Tibial artery (tissue), 4 donors: ENCODE measurements at regions not wholly inside any gene's neighbourhood (a gene's known extent, or its start where the extent isn't known, plus 50 kb on each side); places are given as distances from the start of the nearest gene placed in this dataset.

ENCODE experiments used
- DNase-seq, 2 donors: peaks; one replicate each; pipeline ENCODE4 v3.0.0-alpha.2; 2019
- H3K27ac ChIP-seq, 2 donors: fragments of 200-600 bp; sonication (generic) in 1 of 2; 1 replicate in 1 of 2; 2 replicates in 1 of 2; pipeline ENCODE4 v1.5.1; 2018 to 2019; ENCODE audit warnings: mild to moderate bottlenecking in 1 of 2
- H3K27me3 ChIP-seq, 2 donors: fragments of 200-600 bp; sonication (generic) in 1 of 2; one replicate each; pipeline versions ENCODE4 v1.5.1 to v1.6.0; 2016 to 2019
- H3K36me3 ChIP-seq, 3 donors: fragments of 200-600 bp; sonication (generic) in 2 of 3; one replicate each; pipeline ENCODE4 v1.5.1; 2016 to 2019; ENCODE audit warnings: mild to moderate bottlenecking in 2 of 3
- H3K4me1 ChIP-seq, 4 donors: fragments of 200-600 bp; sonication (generic) in 2 of 4; 1 replicate in 3 of 4; 2 replicates in 1 of 4; pipeline ENCODE4 v1.5.1; 2016 to 2019
- H3K4me3 ChIP-seq, 2 donors: fragments of 200-600 bp; sonication (generic) in 1 of 2; 1 replicate in 1 of 2; 2 replicates in 1 of 2; pipeline ENCODE4 v1.5.1; 2018 to 2019; ENCODE audit warnings: mild to moderate bottlenecking in 2 of 2
- H3K9me3 ChIP-seq, 3 donors: fragments of 200-600 bp; sonication (generic) in 1 of 3; one replicate each; pipeline ENCODE4 v1.5.1; 2016 to 2019
- CTCF ChIP-seq, 2 experiments: fragments of 200-600 bp in 1 of 2; fragments of 450-650 bp in 1 of 2; IDR thresholded peaks; one replicate each; pipeline ENCODE4 v1.5.1; 2017 to 2019; ENCODE audit warnings: antibody characterized with exemption in 2 of 2, mild to moderate bottlenecking in 1 of 2, moderate library complexity in 1 of 2
- intact Hi-C: fragments of 100-400 bp; cut with DNase I; formaldehyde crosslinking; loops from one replicate; pipeline ENCODE4 v1.15.0; 2023; ENCODE audit warnings: low total_unique reads

- Histone ChIP-seq H3K4me3 (no peak overlapping the region), H3K4me1 (no peaks in the 10 kb centered on the region), H3K27ac (no peak overlapping the region), H3K9me3 (no peaks in the 10 kb centered on the region), H3K27me3 (peaks cover 0 to 10% of the 10 kb centered on the region in 2 donors), H3K36me3 (no peaks in the 10 kb centered on the region)
- intact Hi-C loops, result no loop called here
- no peak for DNase-seq
- no peak for TF ChIP-seq CTCF (IDR thresholded peaks at IDR 0.05)
Observed at GRCh38 chr1:5812295-5812694, 179.9 kb downstream of the NPHP4 start.

DNA sequence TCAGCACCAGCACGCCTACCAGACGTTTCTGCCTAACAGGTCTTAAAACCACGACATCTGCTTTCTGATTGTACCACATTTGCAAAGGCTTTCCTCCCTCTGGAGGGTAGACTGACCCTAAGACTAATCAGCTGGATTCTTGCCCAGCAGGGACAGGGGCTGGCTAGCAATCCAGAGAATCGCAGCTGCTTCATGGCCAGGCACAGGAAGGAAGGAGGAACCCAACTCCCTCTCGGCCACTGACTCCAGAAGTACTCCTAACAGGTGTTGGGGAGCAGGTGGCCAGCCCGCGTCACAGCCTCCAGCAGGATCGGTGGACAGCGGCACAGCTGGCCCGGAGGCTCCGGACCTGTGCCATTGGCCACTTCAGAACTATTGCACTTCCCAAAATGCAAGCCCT lies 180.8 kb downstream of the NPHP4 start:
- peaks cover 0 to 8% of the 10 kb centered on the region in 2 donors for H3K27me3 ChIP-seq
- H3K4me3 ChIP-seq, result no peak overlapping the region
- H3K4me1 ChIP-seq, result no peaks in the 10 kb centered on the region
- TF ChIP-seq CTCF (IDR thresholded peaks at IDR 0.05), result no peak
- intact Hi-C loops, result no loop called here
- H3K36me3 ChIP-seq, result no peaks in the 10 kb centered on the region
- no peak overlapping the region for H3K27ac ChIP-seq
- DNase-seq, result no peak
- H3K9me3 ChIP-seq, result no peaks in the 10 kb centered on the region

GRCh38 chr1:5810553-5811270 lies 181.5 kb downstream of the NPHP4 start:
- TF ChIP-seq CTCF (IDR thresholded peaks at IDR 0.05), result no peak
- Histone ChIP-seq H3K27me3 (peaks cover 0 to 6% of the 10 kb centered on the region in 2 donors), H3K4me1 (no peaks in the 10 kb centered on the region), H3K4me3 (no peak overlapping the region), H3K36me3 (no peaks in the 10 kb centered on the region), H3K27ac (no peak overlapping the region), H3K9me3 (no peaks in the 10 kb centered on the region)
- no peak for DNase-seq
- intact Hi-C loops, result no loop called here

GRCh38 chr1:5810131-5810530 lies 182.1 kb downstream of the NPHP4 start:
- intact Hi-C loops, result no loop called here
- no peaks in the 10 kb centered on the region for H3K9me3 ChIP-seq
- H3K27ac ChIP-seq, result no peak overlapping the region
- no peak for DNase-seq
- H3K4me1 ChIP-seq, result no peaks in the 10 kb centered on the region
- peaks cover 0 to 3% of the 10 kb centered on the region in 2 donors for H3K27me3 ChIP-seq
- TF ChIP-seq CTCF (IDR thresholded peaks at IDR 0.05), result no peak
- no peaks in the 10 kb centered on the region for H3K36me3 ChIP-seq
- no peak overlapping the region for H3K4me3 ChIP-seq

DNA sequence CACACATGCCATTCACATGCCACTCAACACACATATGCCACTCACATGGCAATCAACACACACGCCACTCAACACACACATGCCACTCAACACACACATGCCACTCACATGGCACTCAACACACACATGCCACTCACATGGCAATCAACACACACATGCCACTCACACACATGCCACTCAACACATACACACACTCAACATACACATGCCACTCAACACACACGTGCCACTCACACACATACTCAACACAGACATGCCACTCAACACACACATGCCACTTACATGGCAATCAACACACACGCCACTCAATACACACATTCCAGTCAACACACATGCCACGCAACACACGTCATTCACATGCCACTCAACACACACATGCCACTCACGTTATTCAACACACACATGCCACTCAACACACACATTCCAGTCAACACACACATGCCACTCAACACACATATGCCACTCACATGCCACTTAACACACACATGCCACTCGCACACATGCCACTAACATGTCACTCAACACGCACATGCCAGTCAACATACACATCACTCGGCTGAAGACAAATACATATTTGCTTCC lies 182.9 kb downstream of the NPHP4 start:
- Histone ChIP-seq H3K27me3 (peaks cover 0 to under 1% of the 10 kb centered on the region in 2 donors), H3K36me3 (no peaks in the 10 kb centered on the region), H3K4me1 (no peaks in the 10 kb centered on the region), H3K4me3 (no peak overlapping the region), H3K9me3 (no peaks in the 10 kb centered on the region), H3K27ac (no peak overlapping the region)
- DNase-seq, result no peak
- intact Hi-C loops, result no loop called here
- TF ChIP-seq CTCF (IDR thresholded peaks at IDR 0.05), result no peak
